ENCODE measurements at regions not wholly inside any gene's neighbourhood (a gene's known extent, or its start where the extent isn't known, plus 50 kb on each side); places are given as distances from the start of the nearest gene placed in this dataset.

GRCh38 chr10:63751836-63752235, 230.6 kb downstream of the REEP3 start:
- no peak overlapping the region for H3K4me2 ChIP-seq (ENCODE audit: low read length, poor library complexity, severe bottlenecking)
- DNase-seq = no peak
- H4K91ac ChIP-seq (ENCODE audit: low read length) = no peak overlapping the region
- no peak overlapping the region for H3K4ac ChIP-seq (ENCODE audit: low read depth in 1 of 2, low read length in 2 of 2)
- no peak overlapping the region for H3K27ac ChIP-seq (ENCODE audit: low read length, poor library complexity, severe bottlenecking)
- no peak overlapping the region for H4K8ac ChIP-seq (ENCODE audit: low read length)
- H2AFZ ChIP-seq (ENCODE audit: low read depth, low read length) = no peak overlapping the region
- H3K18ac ChIP-seq (ENCODE audit: low read depth in 1 of 2, low read length in 2 of 2) = no peak overlapping the region
- no peaks in the 10 kb centered on the region for H3K27me3 ChIP-seq (ENCODE audit: control insufficient read depth in 1 of 2, insufficient read depth in 1 of 2, low read length in 2 of 2)
- no peaks in the 10 kb centered on the region for H3K79me1 ChIP-seq (replicated peaks; ENCODE audit: low read length, poor library complexity, severe bottlenecking)
- H2BK12ac ChIP-seq (ENCODE audit: low read length in 2 of 2) = no peak overlapping the region
- no peak overlapping the region for H3K4me3 ChIP-seq (ENCODE audit: insufficient read depth in 1 of 2, low read depth in 1 of 2, low read length in 2 of 2)
- H2AK5ac ChIP-seq (ENCODE audit: low read length, severe bottlenecking) = no peak overlapping the region
- H3K23ac ChIP-seq (ENCODE audit: low read length in 2 of 2) = no peak overlapping the region
- no peaks in the 10 kb centered on the region for H3K36me3 ChIP-seq (ENCODE audit: control insufficient read depth in 1 of 2, insufficient read depth in 2 of 2, low read depth in 1 of 2, low read length in 2 of 2)
- H3K4me1 ChIP-seq (ENCODE audit: control insufficient read depth, insufficient read depth, low read depth, low read length) = no peaks in the 10 kb centered on the region
- no peak overlapping the region for H2BK5ac ChIP-seq (ENCODE audit: low read depth, low read length, poor library complexity, severe bottlenecking)
- H2BK120ac ChIP-seq (ENCODE audit: low read depth, low read length) = no peak overlapping the region
- no peak overlapping the region for H3K14ac ChIP-seq (ENCODE audit: low read length in 2 of 2)
- no peaks in the 10 kb centered on the region for H3K9me3 ChIP-seq (ENCODE audit: control insufficient read depth, low read length)
- H3K9ac ChIP-seq (ENCODE audit: low read length) = no peak overlapping the region
- H2BK15ac ChIP-seq (ENCODE audit: low read depth, poor library complexity, severe bottlenecking) = no peak overlapping the region

GRCh38 chr10:63752318-63752717, 231.1 kb downstream of the REEP3 start:
- Histone ChIP-seq H4K91ac (ENCODE audit: low read length) (no peak overlapping the region), H2BK120ac (ENCODE audit: low read depth, low read length) (no peak overlapping the region), H3K27ac (ENCODE audit: low read length, poor library complexity, severe bottlenecking) (no peak overlapping the region), H3K79me1 (replicated peaks; ENCODE audit: low read length, poor library complexity, severe bottlenecking) (no peaks in the 10 kb centered on the region), H4K8ac (ENCODE audit: low read length) (no peak overlapping the region), H2AK5ac (ENCODE audit: low read length, severe bottlenecking) (no peak overlapping the region), H2BK12ac (ENCODE audit: low read length in 2 of 2) (no peak overlapping the region), H3K23ac (ENCODE audit: low read length in 2 of 2) (no peak overlapping the region), H3K18ac (ENCODE audit: low read depth in 1 of 2, low read length in 2 of 2) (no peak overlapping the region), H3K14ac (ENCODE audit: low read length in 2 of 2) (no peak overlapping the region), H3K9ac (ENCODE audit: low read length) (no peak overlapping the region), H3K4ac (ENCODE audit: low read depth in 1 of 2, low read length in 2 of 2) (no peak overlapping the region), H2AFZ (ENCODE audit: low read depth, low read length) (no peak overlapping the region), H2BK5ac (ENCODE audit: low read depth, low read length, poor library complexity, severe bottlenecking) (no peak overlapping the region), H3K9me3 (ENCODE audit: control insufficient read depth, low read length) (no peaks in the 10 kb centered on the region), H2BK15ac (ENCODE audit: low read depth, poor library complexity, severe bottlenecking) (no peak overlapping the region), H3K27me3 (ENCODE audit: control insufficient read depth in 1 of 2, insufficient read depth in 1 of 2, low read length in 2 of 2) (no peaks in the 10 kb centered on the region), H3K4me2 (ENCODE audit: low read length, poor library complexity, severe bottlenecking) (no peak overlapping the region), H3K36me3 (ENCODE audit: control insufficient read depth in 1 of 2, insufficient read depth in 2 of 2, low read depth in 1 of 2, low read length in 2 of 2) (no peaks in the 10 kb centered on the region), H3K4me1 (ENCODE audit: control insufficient read depth, insufficient read depth, low read depth, low read length) (no peaks in the 10 kb centered on the region), H3K4me3 (ENCODE audit: insufficient read depth in 1 of 2, low read depth in 1 of 2, low read length in 2 of 2) (no peak overlapping the region)
- DNase-seq = no peak
- WGBS = 93% methylated on average over 6 of the region's 6 CpGs

- no peak overlapping the region for H3K14ac ChIP-seq (ENCODE audit: low read length in 2 of 2)
- no peak overlapping the region for H3K18ac ChIP-seq (ENCODE audit: low read depth in 1 of 2, low read length in 2 of 2)
- H2AK5ac ChIP-seq (ENCODE audit: low read length, severe bottlenecking) = no peak overlapping the region
- no peak overlapping the region for H2BK5ac ChIP-seq (ENCODE audit: low read depth, low read length, poor library complexity, severe bottlenecking)
- no peak overlapping the region for H2BK15ac ChIP-seq (ENCODE audit: low read depth, poor library complexity, severe bottlenecking)
- no peak overlapping the region for H2AFZ ChIP-seq (ENCODE audit: low read depth, low read length)
- H3K27ac ChIP-seq (ENCODE audit: low read length, poor library complexity, severe bottlenecking) = no peak overlapping the region
- no peaks in the 10 kb centered on the region for H3K9me3 ChIP-seq (ENCODE audit: control insufficient read depth, low read length)
- no peak overlapping the region for H2BK12ac ChIP-seq (ENCODE audit: low read length in 2 of 2)
- H3K27me3 ChIP-seq (ENCODE audit: control insufficient read depth in 1 of 2, insufficient read depth in 1 of 2, low read length in 2 of 2) = no peaks in the 10 kb centered on the region
- no peak overlapping the region for H2BK120ac ChIP-seq (ENCODE audit: low read depth, low read length)
- H3K4me1 ChIP-seq (ENCODE audit: control insufficient read depth, insufficient read depth, low read depth, low read length) = no peaks in the 10 kb centered on the region
- H3K23ac ChIP-seq (ENCODE audit: low read length in 2 of 2) = no peak overlapping the region
- DNase-seq = no peak
- H4K91ac ChIP-seq (ENCODE audit: low read length) = no peak overlapping the region
- no peaks in the 10 kb centered on the region for H3K36me3 ChIP-seq (ENCODE audit: control insufficient read depth in 1 of 2, insufficient read depth in 2 of 2, low read depth in 1 of 2, low read length in 2 of 2)
- H3K4me2 ChIP-seq (ENCODE audit: low read length, poor library complexity, severe bottlenecking) = no peak overlapping the region
- no peaks in the 10 kb centered on the region for H3K79me1 ChIP-seq (replicated peaks; ENCODE audit: low read length, poor library complexity, severe bottlenecking)
- no peak overlapping the region for H3K4me3 ChIP-seq (ENCODE audit: insufficient read depth in 1 of 2, low read depth in 1 of 2, low read length in 2 of 2)
- no CpG with 5 or more reads among the region's 2 CpGs for WGBS
- H4K8ac ChIP-seq (ENCODE audit: low read length) = no peak overlapping the region
- no peak overlapping the region for H3K4ac ChIP-seq (ENCODE audit: low read depth in 1 of 2, low read length in 2 of 2)
- H3K9ac ChIP-seq (ENCODE audit: low read length) = no peak overlapping the region
Measured at GRCh38 chr10:63753808-63754207, 232.6 kb downstream of the REEP3 start.

- Histone ChIP-seq H4K8ac (ENCODE audit: low read length) (no peak overlapping the region), H3K79me1 (replicated peaks; ENCODE audit: low read length, poor library complexity, severe bottlenecking) (no peaks in the 10 kb centered on the region), H3K27me3 (ENCODE audit: control insufficient read depth in 1 of 2, insufficient read depth in 1 of 2, low read length in 2 of 2) (no peaks in the 10 kb centered on the region), H3K23ac (ENCODE audit: low read length in 2 of 2) (no peak overlapping the region), H2BK12ac (ENCODE audit: low read length in 2 of 2) (no peak overlapping the region), H3K4me1 (ENCODE audit: control insufficient read depth, insufficient read depth, low read depth, low read length) (no peaks in the 10 kb centered on the region), H3K36me3 (ENCODE audit: control insufficient read depth in 1 of 2, insufficient read depth in 2 of 2, low read depth in 1 of 2, low read length in 2 of 2) (no peaks in the 10 kb centered on the region), H2BK15ac (ENCODE audit: low read depth, poor library complexity, severe bottlenecking) (no peak overlapping the region), H3K4ac (ENCODE audit: low read depth in 1 of 2, low read length in 2 of 2) (no peak overlapping the region), H3K9ac (ENCODE audit: low read length) (no peak overlapping the region), H3K9me3 (ENCODE audit: control insufficient read depth, low read length) (no peaks in the 10 kb centered on the region), H4K91ac (ENCODE audit: low read length) (no peak overlapping the region), H2AFZ (ENCODE audit: low read depth, low read length) (no peak overlapping the region), H3K4me3 (ENCODE audit: insufficient read depth in 1 of 2, low read depth in 1 of 2, low read length in 2 of 2) (no peak overlapping the region), H3K4me2 (ENCODE audit: low read length, poor library complexity, severe bottlenecking) (no peak overlapping the region), H2BK5ac (ENCODE audit: low read depth, low read length, poor library complexity, severe bottlenecking) (no peak overlapping the region), H2AK5ac (ENCODE audit: low read length, severe bottlenecking) (no peak overlapping the region), H2BK120ac (ENCODE audit: low read depth, low read length) (no peak overlapping the region), H3K14ac (ENCODE audit: low read length in 2 of 2) (no peak overlapping the region), H3K27ac (ENCODE audit: low read length, poor library complexity, severe bottlenecking) (no peak overlapping the region), H3K18ac (ENCODE audit: low read depth in 1 of 2, low read length in 2 of 2) (no peak overlapping the region)
- WGBS = 100% methylated on average over 2 of the region's 2 CpGs
- DNase-seq = no peak
Measured at GRCh38 chr10:63755441-63755840, 234.2 kb downstream of the REEP3 start.

Measured in mesenchymal stem cell (in vitro differentiated cells and primary cell).